HS-27A (cell line): ENCODE measurements at regions not wholly inside any gene's neighbourhood (a gene's known extent, or its start where the extent isn't known, plus 50 kb on each side); places are given as distances from the start of the nearest gene placed in this dataset.

Source experiments
- DNase-seq: peaks from one replicate; pipeline ENCODE4 v3.0.0-alpha.2; 2012; ENCODE audit warnings: low read depth, missing footprints

GRCh38 chr4:4808086-4808485, 51.4 kb upstream of the MSX1 start:
- no peak for DNase-seq

DNA sequence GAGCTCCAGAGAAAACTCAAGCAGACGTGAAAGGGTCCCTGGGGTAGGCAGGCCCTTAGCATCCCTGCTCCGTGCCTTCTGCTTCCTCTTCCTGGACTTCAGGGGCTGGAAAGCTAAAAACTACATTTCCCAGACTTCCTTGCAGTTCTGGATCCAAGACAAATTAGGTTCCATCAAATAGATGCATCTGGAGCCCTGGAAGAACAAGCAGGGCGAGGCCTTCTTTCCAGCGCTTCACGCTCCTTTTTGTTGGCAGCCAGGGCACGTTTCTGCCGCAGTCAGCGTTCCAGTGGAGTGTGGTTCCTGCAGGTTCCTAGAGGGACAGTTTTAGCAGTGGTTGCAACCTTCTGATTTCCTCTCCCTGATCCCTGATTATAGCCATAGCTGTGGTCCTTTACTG, 53.6 kb upstream of the MSX1 start:
- DNase-seq: no peak

GRCh38 chr4:4803912-4804296, 55.6 kb upstream of the MSX1 start:
- DNase-seq: no peak

GRCh38 chr4:4803216-4803911, 56.1 kb upstream of the MSX1 start:
- DNase-seq: no peak

GRCh38 chr4:4800646-4801408, 58.6 kb upstream of the MSX1 start:
- no peak for DNase-seq

- no peak for DNase-seq
Measured at GRCh38 chr4:4794421-4794820, 65.0 kb upstream of the MSX1 start.

DNA sequence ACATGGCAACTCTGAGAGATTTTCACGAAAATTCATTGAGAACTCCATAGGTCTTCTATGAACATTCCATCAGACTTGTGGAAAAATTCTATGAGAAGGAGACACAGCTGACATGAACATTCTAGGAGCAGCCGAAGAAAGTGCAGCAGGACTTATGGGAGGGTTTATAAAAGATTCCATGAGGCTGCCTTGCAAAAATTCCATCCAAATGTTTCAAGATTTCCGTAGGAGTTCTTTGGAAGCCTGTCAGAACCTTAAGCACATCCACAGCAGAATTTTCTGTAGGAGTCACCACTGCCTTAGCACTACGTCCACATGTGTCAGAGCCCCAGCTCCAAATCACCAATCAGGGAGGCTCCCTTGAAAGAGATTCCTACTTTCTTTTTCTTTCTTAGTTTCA, 67.0 kb upstream of the MSX1 start:
- DNase-seq: no peak

DNA sequence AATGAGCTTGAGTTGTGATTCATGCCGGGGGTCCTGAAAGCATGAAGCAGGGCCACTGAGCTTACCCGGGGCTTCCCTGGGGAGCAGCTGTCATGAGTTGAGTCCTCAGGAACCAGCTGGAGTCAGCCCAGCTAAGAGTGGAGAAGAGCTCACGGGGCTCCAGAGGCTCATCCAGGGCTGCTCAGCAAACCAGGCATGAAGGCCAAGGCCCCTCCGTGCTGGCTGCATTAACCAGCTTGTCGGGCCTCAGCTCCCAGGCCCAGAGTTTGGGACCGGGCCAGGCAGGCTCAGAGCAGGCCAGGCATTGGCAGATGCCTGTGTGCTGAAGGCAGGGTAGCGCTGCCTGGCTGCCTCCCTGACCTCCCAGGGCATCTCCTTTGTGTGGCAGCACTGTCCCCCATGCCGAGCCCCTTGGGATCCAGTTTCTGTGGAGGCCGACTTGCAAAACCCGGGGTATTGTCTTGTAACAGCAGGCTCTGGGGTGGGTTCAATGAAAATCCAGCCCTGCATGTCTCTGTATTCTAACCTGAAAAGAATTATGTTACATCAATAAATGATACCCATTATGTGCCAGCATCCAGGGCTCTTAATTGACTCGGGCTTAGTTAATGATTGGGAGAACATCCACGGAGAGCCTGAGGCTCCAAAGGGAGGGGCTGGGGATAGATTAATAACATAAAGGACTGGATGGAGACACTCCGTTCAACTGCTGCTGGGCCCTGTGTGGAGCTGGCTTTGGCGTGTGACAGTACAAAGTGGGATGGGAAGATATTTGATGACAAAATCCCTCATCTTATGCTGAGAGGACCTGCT, 68.0 kb upstream of the MSX1 start:
- DNase-seq: no peak

GRCh38 chr4:4789462-4789861, 70.0 kb upstream of the MSX1 start:
- DNase-seq: no peak

DNA sequence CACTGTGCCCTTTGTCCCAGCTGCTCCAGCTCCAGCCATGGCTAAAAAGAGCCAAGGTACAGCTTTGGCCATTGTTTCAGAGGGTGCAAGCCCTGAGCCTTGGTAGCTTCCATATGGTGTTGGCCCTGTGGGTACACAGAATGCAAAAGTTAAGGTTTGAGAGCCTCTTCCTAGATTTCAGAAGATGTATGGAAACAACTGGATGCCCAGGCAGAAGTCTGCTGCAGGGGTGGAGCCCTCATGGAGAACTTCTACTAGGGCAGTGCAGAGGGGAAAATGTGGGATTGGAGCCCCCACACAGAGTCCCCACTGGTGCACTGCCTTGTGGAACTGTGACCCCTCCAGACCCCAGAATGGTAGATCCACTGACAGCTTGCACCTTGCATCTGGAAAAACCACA, 70.9 kb upstream of the MSX1 start:
- DNase-seq: no peak

GRCh38 chr4:4787421-4787820, 72.0 kb upstream of the MSX1 start:
- DNase-seq: no peak

GRCh38 chr4:4784379-4784778, 75.1 kb upstream of the MSX1 start:
- no peak for DNase-seq

DNA sequence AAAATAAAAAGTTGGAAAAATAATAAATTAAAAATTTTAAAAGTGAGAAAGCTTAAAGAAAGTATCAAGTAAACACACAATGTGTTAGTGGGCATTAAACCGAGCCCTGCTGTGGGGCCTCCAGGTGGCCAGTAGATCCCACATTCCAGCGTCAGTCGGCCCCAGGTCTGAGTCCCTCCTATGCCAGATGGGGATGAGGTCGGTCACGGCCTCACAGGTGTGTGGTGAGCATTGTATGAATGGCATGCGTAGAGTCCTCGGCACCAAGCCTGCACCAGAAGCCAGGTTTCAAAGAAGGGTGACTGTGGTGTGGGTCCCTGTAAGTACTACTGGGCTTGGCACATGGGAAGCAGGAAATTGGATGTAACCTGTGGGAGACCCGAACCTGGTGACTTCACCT, 75.6 kb upstream of the MSX1 start:
- no peak for DNase-seq

DNA sequence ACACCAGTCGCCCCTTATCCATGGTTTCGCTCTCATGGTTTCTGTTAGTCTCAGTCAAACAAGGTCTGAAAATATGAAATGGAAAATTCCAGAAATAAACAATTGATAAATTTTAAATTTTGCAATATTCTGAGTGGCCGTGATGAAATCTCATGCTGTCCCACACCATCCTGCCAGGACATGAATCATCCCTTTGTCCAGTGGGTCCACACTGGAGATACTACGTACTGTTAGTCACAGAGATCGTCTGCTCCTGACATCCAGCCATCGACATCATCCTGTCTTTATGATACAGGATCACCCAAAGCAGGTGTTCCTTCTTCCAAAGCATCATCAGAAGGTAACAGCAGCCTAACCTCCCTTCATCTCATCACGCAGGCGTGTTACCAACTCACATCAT, 76.5 kb upstream of the MSX1 start:
- DNase-seq: no peak

- no peak for DNase-seq
Measured at GRCh38 chr4:4781936-4782707, 77.3 kb upstream of the MSX1 start.

DNA sequence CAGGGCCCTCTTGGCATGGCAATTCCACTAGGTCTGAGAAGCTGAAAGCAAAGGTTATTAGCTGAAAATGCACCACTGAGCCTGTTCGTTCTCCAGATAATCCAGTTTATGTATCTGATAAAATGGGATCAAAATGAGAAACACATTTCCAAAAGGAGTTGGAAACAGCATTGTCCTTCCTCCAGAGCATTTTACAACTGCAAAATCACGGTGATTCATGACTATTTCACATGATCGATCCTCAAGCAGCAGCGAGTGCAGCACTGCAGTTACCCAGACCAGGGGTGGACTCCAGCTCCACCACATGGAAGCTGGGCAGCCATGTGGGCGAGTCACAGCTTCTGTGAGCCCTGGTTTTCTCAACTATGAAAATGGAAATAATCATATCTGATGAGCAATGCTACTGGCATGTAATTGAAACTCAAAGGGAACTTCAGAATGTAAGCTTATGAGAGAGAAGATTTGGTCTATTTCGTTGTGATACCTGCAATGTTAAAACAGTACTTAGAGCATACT, 78.7 kb upstream of the MSX1 start:
- DNase-seq: no peak

DNA sequence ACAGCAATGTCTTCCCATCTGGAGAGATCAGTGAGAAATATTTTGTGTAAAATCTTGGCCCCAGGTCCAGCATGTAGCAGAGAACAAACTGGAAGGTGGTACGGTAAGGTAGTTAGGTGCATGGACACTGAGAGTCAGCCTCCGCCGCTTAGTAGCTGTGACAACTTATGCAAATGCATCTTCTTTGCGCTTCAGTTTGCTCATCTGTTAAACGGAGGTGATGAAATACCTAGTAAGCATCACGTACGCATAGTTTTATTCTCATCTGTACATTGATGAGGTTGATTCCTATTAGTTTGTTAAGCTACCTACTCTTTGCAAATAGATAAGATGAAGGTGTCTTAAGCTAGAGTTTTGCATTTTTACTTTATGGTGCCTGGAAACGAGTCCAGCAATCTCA, 80.0 kb upstream of the MSX1 start:
- no peak for DNase-seq

DNA sequence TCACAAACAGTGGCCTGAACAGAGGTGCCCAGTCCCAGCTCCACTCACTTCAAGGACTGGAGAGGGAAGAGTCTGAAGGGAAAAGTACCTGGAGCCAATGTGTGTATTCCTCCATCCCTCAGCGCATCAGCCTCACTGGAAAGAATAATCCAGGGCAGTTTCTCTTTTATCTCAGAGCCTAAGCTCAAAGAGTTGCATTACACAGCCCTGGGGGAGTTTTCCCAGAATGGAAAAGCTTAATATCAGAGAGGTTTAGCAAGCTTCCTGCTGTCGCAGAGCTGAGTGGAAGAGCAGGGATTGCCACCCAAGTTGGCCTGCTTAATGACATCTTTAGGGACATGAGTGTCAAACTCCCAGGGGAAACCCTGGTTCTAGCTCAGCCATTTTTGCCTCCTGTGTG, 80.4 kb upstream of the MSX1 start:
- DNase-seq: no peak

DNA sequence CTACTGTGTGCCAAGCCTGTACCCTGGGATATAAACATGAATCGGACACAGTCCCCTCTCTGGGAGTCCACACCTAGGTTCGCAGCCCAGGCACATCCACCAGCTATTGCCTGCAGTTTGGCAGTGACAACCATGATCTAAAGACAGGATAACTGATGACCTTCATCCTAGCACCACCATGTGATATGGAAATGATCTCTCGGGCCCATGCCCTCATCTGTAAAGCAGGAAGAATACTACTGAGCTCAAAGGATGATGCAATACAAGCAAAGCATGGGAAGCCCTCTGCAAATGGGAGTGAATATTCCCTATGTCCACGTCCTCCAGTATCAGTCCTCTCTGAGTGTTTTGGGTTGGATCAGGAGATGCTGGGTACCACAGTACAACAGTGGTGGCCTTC, 80.9 kb upstream of the MSX1 start:
- no peak for DNase-seq

- no peak for DNase-seq
Measured at GRCh38 chr4:4776934-4777333, 82.5 kb upstream of the MSX1 start.

- DNase-seq: no peak
Measured at GRCh38 chr4:4776335-4776734, 83.1 kb upstream of the MSX1 start.

DNA sequence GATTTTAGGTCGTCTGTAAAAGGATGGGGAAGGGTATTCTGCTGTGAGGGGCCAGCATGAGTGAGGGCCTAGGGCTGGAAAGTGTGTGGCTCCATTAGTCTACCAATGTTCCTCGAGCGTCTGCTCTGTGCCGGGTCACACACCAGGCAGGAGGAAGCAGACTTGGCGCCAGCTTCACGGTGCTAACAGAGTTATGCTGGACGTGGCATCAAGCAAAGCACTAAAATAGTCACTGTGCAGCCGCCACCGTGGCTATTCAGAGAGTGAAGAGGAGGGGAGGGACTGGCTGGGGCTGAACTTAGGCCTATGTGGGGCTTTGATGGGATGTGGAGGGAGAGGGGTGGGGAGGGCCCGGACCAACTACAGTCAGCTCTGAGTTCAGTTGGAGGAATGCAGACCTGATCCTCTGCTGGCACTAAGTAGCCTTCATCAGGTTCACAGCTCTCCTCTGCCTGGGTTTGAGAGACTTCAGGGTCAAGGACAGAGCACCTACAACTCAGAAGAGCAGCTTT, 83.9 kb upstream of the MSX1 start:
- no peak for DNase-seq
